ENCODE measurements at regions not wholly inside any gene's neighbourhood (a gene's known extent, or its start where the extent isn't known, plus 50 kb on each side); places are given as distances from the start of the nearest gene placed in this dataset.

DNA sequence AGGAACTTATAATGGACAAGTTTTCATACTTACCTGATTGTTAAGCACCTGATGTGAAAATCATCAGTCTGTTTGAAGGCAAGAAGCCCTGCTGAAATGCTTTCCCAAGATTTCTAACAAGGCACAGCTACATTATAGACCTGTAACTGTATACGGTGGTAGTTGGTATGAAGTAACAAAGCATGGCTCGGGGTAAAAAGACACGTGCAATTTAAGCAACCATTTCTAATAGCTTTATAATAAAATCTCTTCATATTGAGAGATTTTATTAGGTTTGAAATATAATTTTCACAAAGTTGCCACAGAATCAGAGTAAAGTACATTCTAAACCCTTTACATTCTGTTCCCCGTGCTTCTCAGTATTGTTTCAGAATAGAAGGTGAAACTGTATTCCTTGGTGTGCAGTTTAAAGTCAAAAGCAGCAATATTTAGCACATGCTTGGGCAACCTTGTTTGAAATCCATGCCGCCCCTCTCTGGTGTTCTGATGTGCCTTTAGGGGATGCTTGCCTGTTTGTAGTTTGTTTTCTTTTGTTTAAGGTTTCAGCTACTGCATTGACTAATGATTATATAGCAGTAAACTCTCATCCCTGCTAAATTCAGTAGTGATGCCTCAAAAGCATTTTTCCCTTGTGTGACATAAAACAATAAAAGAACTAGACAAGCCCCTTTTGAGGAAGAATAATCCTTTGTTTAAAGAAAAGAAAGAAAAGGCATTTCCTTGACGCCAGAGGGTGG is 125.2 kb upstream of the OBI1 start:
- 11 to 15% methylated on average over 6 of the region's 6 CpGs for WGBS, 2 experiments (ENCODE audit: low coverage in 1 of 2, low lambda C conversion rate in 2 of 2, missing lambda C conversion rate in 2 of 2)
- DNase-seq, result no peak
- H3K27ac ChIP-seq, result no peak overlapping the region
- no peaks in the 10 kb centered on the region for H4K20me1 ChIP-seq (ENCODE audit: insufficient read depth)
- H3K9me2 ChIP-seq (ENCODE audit: insufficient read depth), result no peaks in the 10 kb centered on the region
- no peaks in the 10 kb centered on the region for H3K36me3 ChIP-seq (ENCODE audit: low read depth)
- no peak for TF ChIP-seq EZH2 (IDR thresholded peaks at IDR 0.05; ENCODE audit: insufficient read depth, poor library complexity, severe bottlenecking)
- TF ChIP-seq EZH2phosphoT487 (IDR thresholded peaks at IDR 0.05; ENCODE audit: insufficient read depth, low read depth), result no peak
- H3K9ac ChIP-seq, result no peak overlapping the region
- no peak overlapping the region for H2AFZ ChIP-seq
- 0 out of 2 replicates have a peak, but pooled peaks cover 5% of the 10 kb centered on the region for H3K27me3 ChIP-seq (replicated peaks; ENCODE audit: insufficient read depth)
- H3K4me2 ChIP-seq (ENCODE audit: unreplicated experiment), result no peak overlapping the region
- no peaks in the 10 kb centered on the region for H3K79me2 ChIP-seq (ENCODE audit: insufficient read depth)
- H3F3A ChIP-seq (ENCODE audit: insufficient read depth), result no peaks in the 10 kb centered on the region
- in situ Hi-C loops (cut with MboI), result no loop called here
- H3K4me3 ChIP-seq, result no peak overlapping the region
- H3K9me3 ChIP-seq (ENCODE audit: low read depth), result no peaks in the 10 kb centered on the region
- H3K4me1 ChIP-seq (ENCODE audit: insufficient read depth), result no peaks in the 10 kb centered on the region

DNA sequence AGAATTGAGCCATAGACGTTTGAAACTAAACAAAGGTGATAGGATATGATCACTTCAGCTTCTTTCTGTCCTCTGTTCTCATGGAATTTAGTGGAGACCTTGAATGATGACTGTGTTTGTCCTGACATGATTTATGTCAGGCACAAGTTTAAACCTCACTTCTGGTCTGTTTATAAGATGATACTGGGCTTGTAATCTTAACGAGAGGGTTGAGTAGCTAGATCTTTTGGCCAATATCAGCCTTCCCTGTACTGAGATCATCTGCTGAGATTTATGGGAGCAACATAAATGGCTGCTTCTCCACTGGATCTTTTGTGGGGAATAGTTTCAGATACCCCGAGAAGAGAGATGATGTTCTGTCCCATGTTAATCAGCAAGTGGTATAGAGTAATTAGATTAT is 121.8 kb upstream of the OBI1 start:
- Histone ChIP-seq H3K4me1 (ENCODE audit: insufficient read depth) (no peaks in the 10 kb centered on the region), H3K4me3 (no peak overlapping the region), H3K27ac (no peak overlapping the region), H3K9ac (no peak overlapping the region), H3K79me2 (ENCODE audit: insufficient read depth) (no peaks in the 10 kb centered on the region), H3K9me2 (ENCODE audit: insufficient read depth) (no peaks in the 10 kb centered on the region), H3K9me3 (ENCODE audit: low read depth) (no peaks in the 10 kb centered on the region), H4K20me1 (ENCODE audit: insufficient read depth) (no peaks in the 10 kb centered on the region), H3K4me2 (ENCODE audit: unreplicated experiment) (no peak overlapping the region), H2AFZ (no peak overlapping the region), H3K36me3 (ENCODE audit: low read depth) (no peaks in the 10 kb centered on the region), H3K27me3 (replicated peaks; ENCODE audit: insufficient read depth) (peaks cover 15% of the 10 kb centered on the region; the same call in 1 of the 2 replicates), H3F3A (ENCODE audit: insufficient read depth) (no peaks in the 10 kb centered on the region)
- TF ChIP-seq EZH2 (IDR thresholded peaks at IDR 0.05; ENCODE audit: insufficient read depth, poor library complexity, severe bottlenecking) (no peak), EZH2phosphoT487 (IDR thresholded peaks at IDR 0.05; ENCODE audit: insufficient read depth, low read depth) (no peak)
- 8 to 9% methylated on average over 3 of the region's 3 CpGs for WGBS, 2 experiments (ENCODE audit: low coverage in 1 of 2, low lambda C conversion rate in 2 of 2, missing lambda C conversion rate in 2 of 2)
- no peak for DNase-seq
- in situ Hi-C loops (cut with MboI), result no loop called here

DNA sequence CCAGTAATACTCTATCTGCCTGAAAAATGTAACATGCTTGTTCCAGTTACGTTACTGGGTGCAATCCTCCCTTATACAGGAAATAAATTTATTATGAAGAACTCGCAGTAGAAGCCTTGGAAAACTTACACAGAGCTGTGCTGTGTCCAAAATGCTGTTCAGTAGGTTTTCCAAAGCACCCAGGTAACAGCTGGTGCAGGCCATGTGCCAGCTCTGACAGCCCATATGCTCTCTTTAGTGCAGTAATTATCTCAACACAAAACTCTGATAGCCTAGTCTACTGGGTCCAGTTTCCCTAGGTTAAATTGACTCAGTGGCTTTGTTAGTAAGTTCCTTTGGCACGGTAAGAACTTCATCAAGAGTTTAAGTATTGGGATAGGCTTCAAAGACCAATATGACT is 120.7 kb upstream of the OBI1 start:
- in situ Hi-C loops (cut with MboI), result no loop called here
- 8 to 11% methylated on average over 3 of the region's 3 CpGs for WGBS, 2 experiments (ENCODE audit: low coverage in 1 of 2, low lambda C conversion rate in 2 of 2, missing lambda C conversion rate in 2 of 2)
- H3F3A ChIP-seq (ENCODE audit: insufficient read depth), result no peaks in the 10 kb centered on the region
- no peaks in the 10 kb centered on the region for H4K20me1 ChIP-seq (ENCODE audit: insufficient read depth)
- no peaks in the 10 kb centered on the region for H3K9me2 ChIP-seq (ENCODE audit: insufficient read depth)
- no peak overlapping the region for H3K27ac ChIP-seq
- peaks cover 14% of the 10 kb centered on the region; the same call in 1 of the 2 replicates for H3K27me3 ChIP-seq (replicated peaks; ENCODE audit: insufficient read depth)
- DNase-seq, result no peak
- H3K36me3 ChIP-seq (ENCODE audit: low read depth), result no peaks in the 10 kb centered on the region
- H3K9me3 ChIP-seq (ENCODE audit: low read depth), result no peaks in the 10 kb centered on the region
- no peak for TF ChIP-seq EZH2 (IDR thresholded peaks at IDR 0.05; ENCODE audit: insufficient read depth, poor library complexity, severe bottlenecking)
- TF ChIP-seq EZH2phosphoT487 (IDR thresholded peaks at IDR 0.05; ENCODE audit: insufficient read depth, low read depth), result no peak
- H3K4me2 ChIP-seq (ENCODE audit: unreplicated experiment), result no peak overlapping the region
- H3K9ac ChIP-seq, result no peak overlapping the region
- no peak overlapping the region for H3K4me3 ChIP-seq
- no peaks in the 10 kb centered on the region for H3K4me1 ChIP-seq (ENCODE audit: insufficient read depth)
- no peaks in the 10 kb centered on the region for H3K79me2 ChIP-seq (ENCODE audit: insufficient read depth)
- H2AFZ ChIP-seq, result no peak overlapping the region

DNA sequence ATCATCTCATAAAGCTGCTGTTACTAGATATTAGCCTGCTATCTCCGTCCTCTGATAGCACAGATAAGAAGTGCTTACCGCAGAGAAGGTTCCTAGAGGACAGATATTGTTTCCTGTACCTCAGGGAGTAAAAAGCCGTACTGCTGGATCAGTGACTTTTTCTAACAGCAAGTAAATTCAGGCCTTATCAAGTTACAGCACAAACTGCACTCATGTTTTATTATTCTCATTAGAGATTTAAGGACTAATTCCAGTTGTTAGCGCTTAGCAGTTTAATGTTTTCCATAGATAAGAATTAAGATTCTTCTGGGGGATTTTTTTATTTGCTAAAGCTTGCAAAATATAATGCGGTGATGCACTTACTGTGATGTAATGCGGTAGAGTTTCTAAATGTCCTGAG is 119.0 kb upstream of the OBI1 start:
- H3K79me2 ChIP-seq (ENCODE audit: insufficient read depth), result no peaks in the 10 kb centered on the region
- H3K4me2 ChIP-seq (ENCODE audit: unreplicated experiment), result no peak overlapping the region
- H4K20me1 ChIP-seq (ENCODE audit: insufficient read depth), result no peaks in the 10 kb centered on the region
- no peaks in the 10 kb centered on the region for H3K4me1 ChIP-seq (ENCODE audit: insufficient read depth)
- DNase-seq, result no peak
- no peaks in the 10 kb centered on the region for H3K9me3 ChIP-seq (ENCODE audit: low read depth)
- H3K27me3 ChIP-seq (replicated peaks; ENCODE audit: insufficient read depth), result peaks cover 10% of the 10 kb centered on the region; the same call in 1 of the 2 replicates
- H3K36me3 ChIP-seq (ENCODE audit: low read depth), result no peaks in the 10 kb centered on the region
- no peak overlapping the region for H3K4me3 ChIP-seq
- H3K27ac ChIP-seq, result no peak overlapping the region
- in situ Hi-C loops (cut with MboI), result no loop called here
- no peaks in the 10 kb centered on the region for H3K9me2 ChIP-seq (ENCODE audit: insufficient read depth)
- no peak overlapping the region for H2AFZ ChIP-seq
- no peaks in the 10 kb centered on the region for H3F3A ChIP-seq (ENCODE audit: insufficient read depth)
- WGBS, 2 experiments (ENCODE audit: low coverage in 1 of 2, low lambda C conversion rate in 2 of 2, missing lambda C conversion rate in 2 of 2), result 26 to 32% methylated on average over 6 of the region's 6 CpGs
- TF ChIP-seq EZH2phosphoT487 (IDR thresholded peaks at IDR 0.05; ENCODE audit: insufficient read depth, low read depth) (no peak), EZH2 (IDR thresholded peaks at IDR 0.05; ENCODE audit: insufficient read depth, poor library complexity, severe bottlenecking) (no peak)
- no peak overlapping the region for H3K9ac ChIP-seq
